Fibroblast of skin of abdomen (primary cell): ENCODE measurements at regions not wholly inside any gene's neighbourhood (a gene's known extent, or its start where the extent isn't known, plus 50 kb on each side); places are given as distances from the start of the nearest gene placed in this dataset.

Experiments
- DNase-seq: peaks from one replicate; pipeline ENCODE4 v3.0.0-alpha.2; 2013

GRCh38 chrX:124836786-124837185 lies 482.9 kb upstream of the TEX13C start:
- DNase-seq, result no peak

- DNase-seq, result no peak
Observed at GRCh38 chrX:124842205-124842604, 477.5 kb upstream of the TEX13C start.

GRCh38 chrX:124860736-124861135 lies 458.9 kb upstream of the TEX13C start:
- DNase-seq, result no peak

GRCh38 chrX:124862301-124862700 lies 457.4 kb upstream of the TEX13C start:
- DNase-seq, result no peak

GRCh38 chrX:124863303-124863702 lies 456.4 kb upstream of the TEX13C start:
- no peak for DNase-seq

GRCh38 chrX:124887572-124887971 lies 432.1 kb upstream of the TEX13C start:
- DNase-seq, result no peak

GRCh38 chrX:124895947-124896346 lies 423.7 kb upstream of the TEX13C start:
- no peak for DNase-seq

GRCh38 chrX:124902953-124903352 lies 416.7 kb upstream of the TEX13C start:
- DNase-seq, result no peak

- no peak for DNase-seq
Observed at GRCh38 chrX:124910611-124911010, 409.1 kb upstream of the TEX13C start.

- no peak for DNase-seq
Observed at GRCh38 chrX:124917011-124917410, 402.7 kb upstream of the TEX13C start.

GRCh38 chrX:124925681-124926080 lies 394.0 kb upstream of the TEX13C start:
- DNase-seq, result no peak

GRCh38 chrX:124931241-124931640 lies 388.4 kb upstream of the TEX13C start:
- DNase-seq, result no peak

GRCh38 chrX:124931958-124932357 lies 387.7 kb upstream of the TEX13C start:
- DNase-seq, result no peak

GRCh38 chrX:124938715-124939114 lies 381.0 kb upstream of the TEX13C start:
- no peak for DNase-seq

- DNase-seq, result peak; percentile 1
Observed at GRCh38 chrX:124940531-124940930, 379.1 kb upstream of the TEX13C start.

- DNase-seq, result no peak
Observed at GRCh38 chrX:124954402-124954801, 365.3 kb upstream of the TEX13C start.

GRCh38 chrX:124960454-124960853 lies 359.2 kb upstream of the TEX13C start:
- no peak for DNase-seq

GRCh38 chrX:124963717-124964116 lies 356.0 kb upstream of the TEX13C start, which contains the start of gene TENM1:
Gene TENM1, minus strand, starts transcription at chrX:124963817.
- no peak for DNase-seq

- no peak for DNase-seq
Observed at GRCh38 chrX:124975456-124975855, 344.2 kb upstream of the TEX13C start.

GRCh38 chrX:124981420-124981819 lies 338.3 kb upstream of the TEX13C start:
- no peak for DNase-seq

GRCh38 chrX:124984140-124984813 lies 335.4 kb upstream of the TEX13C start:
- no peak for DNase-seq

- DNase-seq, result no peak
Observed at GRCh38 chrX:124986284-124986683, 333.4 kb upstream of the TEX13C start.

GRCh38 chrX:124993735-124994134 lies 325.9 kb upstream of the TEX13C start:
- DNase-seq, result no peak

- no peak for DNase-seq
Observed at GRCh38 chrX:124994404-124994803, 325.3 kb upstream of the TEX13C start.
